K562 (cell line): ENCODE measurements at regions not wholly inside any gene's neighbourhood (a gene's known extent, or its start where the extent isn't known, plus 50 kb on each side); places are given as distances from the start of the nearest gene placed in this dataset.

Source experiments
- ATAC-seq: fragments of 200-7000 bp; cut with Tn5 transposase; 3 replicates; pipeline ENCODE4 v1.9.1; 2020; ENCODE audit warnings: moderate library complexity
- BruUV-seq: library from RNA; stranded (reverse); fragments of 400-500 nt; replicated peaks from 2 replicates; lab custom pipeline; 2021; lab: Mats Ljungman, UMichigan
- CTCF ChIA-PET: fragments of 300-600 bp; formaldehyde crosslinking; extraction: SDS; loops from one replicate; lab custom pipeline; 2021; ENCODE audit warnings: low intra/inter-chr PET ratio; lab: Yijun Ruan, JAX
- POLR2A ChIA-PET: fragments of 300-600, 350-650 bp; sonication (Branson Sonifier 250); formaldehyde crosslinking; extraction: SDS; loops from one replicate; lab custom pipeline; 2021; ENCODE audit warnings: antibody characterized with exemption, inconsistent platforms; lab: Yijun Ruan, JAX
- DNase-seq, 4 experiments: peaks; one replicate each; pipeline versions ENCODE4 v3.0.0 to v3.0.0-alpha.2; 2011 to 2018; ENCODE audit warnings: low spot score in 3 of 4, mixed read lengths in 3 of 4; ENCODE audit errors: extremely low read depth in 1 of 4
- FAIRE-seq: peaks from 2 replicates; lab custom pipeline; 2011; peaks lifted over from hg19 to GRCh38; lab: Jason Lieb, UNC
- H2AFZ ChIP-seq: 2 replicates; pipeline ENCODE4 v1.6.0; 2011; ENCODE audit warnings: low read depth, low read length, control low read depth, inconsistent platforms
- H3K27ac ChIP-seq: fragments of 200-600 bp; 3 replicates; pipeline ENCODE4 v1.8.0; 2011; ENCODE audit warnings: low read depth, mild to moderate bottlenecking, control low read depth, inconsistent platforms, low read length, moderate library complexity, mixed read lengths; ENCODE audit errors: extremely low read depth
- H3K27me3 ChIP-seq, 2 experiments: fragments of 300-600 bp in 1 of 2; 2 replicates in 1 of 2; 3 replicates in 1 of 2; pipeline versions ENCODE4 v1.6.0 to v1.8.0; 2011; ENCODE audit warnings: inconsistent platforms in 2 of 2, low read length in 2 of 2, mild to moderate bottlenecking in 1 of 2, mixed read lengths in 1 of 2, moderate library complexity in 1 of 2; ENCODE audit not compliant: control insufficient read depth in 2 of 2, insufficient read depth in 2 of 2
- H3K36me3 ChIP-seq: fragments of 300-600 bp; 3 replicates; pipeline ENCODE4 v1.8.0; 2011; ENCODE audit warnings: mild to moderate bottlenecking, low read length, inconsistent platforms; ENCODE audit not compliant: control insufficient read depth, insufficient read depth
- H3K4me1 ChIP-seq, 2 experiments: fragments of 200-600 bp in 1 of 2; replicated peaks in 1 of 2; 2 replicates in 1 of 2; 3 replicates in 1 of 2; pipeline versions ENCODE4 v1.5.1 to v1.8.0; 2011; ENCODE audit warnings: inconsistent platforms in 2 of 2, low read length in 2 of 2, mild to moderate bottlenecking in 1 of 2, mixed read lengths in 1 of 2, moderate library complexity in 1 of 2; ENCODE audit not compliant: control insufficient read depth in 2 of 2, insufficient read depth in 2 of 2
- H3K4me2 ChIP-seq: 2 replicates; pipeline ENCODE4 v1.6.1; 2011; ENCODE audit warnings: low read length, control low read depth, inconsistent platforms, mixed read lengths; ENCODE audit not compliant: insufficient read depth
- H3K4me3 ChIP-seq: fragments of 200-600 bp; sonication (generic), shearing (Covaris generic); 2 replicates; pipeline ENCODE4 v1.5.1; 2016; ENCODE audit warnings: control low read depth, inconsistent platforms
- H3K79me2 ChIP-seq: fragments of 200-600 bp; 3 replicates; pipeline ENCODE4 v1.8.0; 2011; ENCODE audit warnings: low read length, inconsistent platforms; ENCODE audit not compliant: control insufficient read depth, insufficient read depth
- H3K9ac ChIP-seq, 2 experiments: 2 replicates each; pipeline versions ENCODE4 v1.6.0 to v1.6.1; 2011; ENCODE audit warnings: low read depth in 2 of 2, low read length in 2 of 2, control low read depth in 1 of 2, inconsistent platforms in 1 of 2, mild to moderate bottlenecking in 1 of 2, mixed read lengths in 1 of 2; ENCODE audit not compliant: insufficient read depth in 1 of 2
- H3K9me1 ChIP-seq: one replicate; pipeline ENCODE4 v1.6.0; 2011; ENCODE audit warnings: inconsistent platforms, mild to moderate bottlenecking, low read length, moderate library complexity; ENCODE audit not compliant: control insufficient read depth, insufficient read depth
- H3K9me3 ChIP-seq: replicated peaks from 2 replicates; pipeline ENCODE4 v1.5.1; 2011; ENCODE audit warnings: low read depth, low read length, inconsistent platforms; ENCODE audit not compliant: control insufficient read depth, insufficient read depth
- H4K20me1 ChIP-seq: replicated peaks from 2 replicates; pipeline ENCODE4 v1.6.1; 2011; ENCODE audit warnings: low read length, inconsistent platforms, mixed read lengths; ENCODE audit not compliant: control insufficient read depth, insufficient read depth
- ATF3 ChIP-seq, 2 experiments: fragments of 450-650 bp in 1 of 2; sonication (generic) in 1 of 2; formaldehyde crosslinking in 1 of 2; IDR thresholded peaks in 1 of 2; conservative IDR thresholded peaks in 1 of 2; 2 replicates each; pipeline versions ENCODE4 v1.6.1 to v1.8.1; 2016 to 2023; ENCODE audit warnings: mild to moderate bottlenecking in 2 of 2, moderate library complexity in 2 of 2, inconsistent platforms in 1 of 2, missing genetic modification reagents in 1 of 2
- MAFG ChIP-seq: fragments of 450-650 bp; conservative IDR thresholded peaks from 2 replicates; pipeline ENCODE4 v1.6.1; 2016; ENCODE audit warnings: missing genetic modification characterization, missing compliant biosample characterization
- RBM22 ChIP-seq: fragments of 200-400 bp; formaldehyde crosslinking; IDR thresholded peaks from 2 replicates; pipeline ENCODE4 v1.6.1; 2018; ENCODE audit warnings: low read length, low read depth; ENCODE audit not compliant: poor library complexity, severe bottlenecking
- TFE3 ChIP-seq: fragments of 450-650 bp; formaldehyde crosslinking; IDR thresholded peaks from 2 replicates; pipeline ENCODE4 v1.4.0; 2020; ENCODE audit warnings: mild to moderate bottlenecking, mixed read lengths
- ZFP1 ChIP-seq: fragments of 450-650 bp; formaldehyde crosslinking; IDR thresholded peaks from 2 replicates; pipeline ENCODE4 v1.4.0; 2020; ENCODE audit warnings: mild to moderate bottlenecking, mixed read lengths
- ZNF316 ChIP-seq: fragments of 450-650 bp; IDR thresholded peaks from 2 replicates; pipeline ENCODE4 v1.6.1; 2016
- ZNF318 ChIP-seq, 2 experiments: fragments of 450-650 bp; IDR thresholded peaks; 2 replicates each; pipeline ENCODE4 v1.6.1; 2016; ENCODE audit warnings: mild to moderate bottlenecking in 2 of 2, borderline replicate concordance in 1 of 2, low read depth in 1 of 2, moderate library complexity in 1 of 2
- ZNF398 ChIP-seq: fragments of 250-450 bp; sonication (Bioruptor Pico); IDR thresholded peaks from 2 replicates; pipeline ENCODE4 v1.8.0; 2021; ENCODE audit warnings: moderate library complexity, mild to moderate bottlenecking, inconsistent platforms
- ZNF778 ChIP-seq: fragments of 450-650 bp; formaldehyde crosslinking; IDR thresholded peaks from 2 replicates; pipeline ENCODE4 v1.4.0; 2020; ENCODE audit warnings: mild to moderate bottlenecking, moderate library complexity
- WGBS: fragments of 100-300 bp; shearing (Covaris generic); methylation state at CpG from one replicate; pipeline ENCODE4 v1.1.6; 2016; ENCODE audit warnings: low coverage, mixed read lengths; ENCODE audit not compliant: insufficient coverage; ENCODE audit errors: missing lambda C conversion rate; 5-methylcytosine and 5-hydroxymethylcytosine counted together
- in situ Hi-C: fragments of 300-500 bp; cut with MboI; formaldehyde crosslinking; loops from 4 replicates; pipeline ENCODE4 v1.15.0; 2018; ENCODE audit warnings: inconsistent platforms, mixed read lengths
- intact Hi-C: fragments of 100-400 bp; cut with micrococcal nuclease; formaldehyde crosslinking; loops from 2 replicates; pipeline ENCODE4 v1.14.2; 2022

GRCh38 chr6:168968228-168968627, 285.4 kb downstream of the THBS2 start:
- no TSS peak for BruUV-seq
- TF ChIP-seq ZNF778 (no peak), ATF3 (IDR thresholded peaks at IDR 0.05) (peak; percentile 83), ATF3 (CRISPR knock-in tag; conservative IDR thresholded peaks at IDR 0.05) (no peak), ZNF318 (IDR thresholded peaks at IDR 0.05; ENCODE audit: borderline replicate concordance in 1 of 2, low read depth in 1 of 2) (0 out of 4 replicates have a peak, but pooled peaks of 1 of the 2 experiments have one; percentile 29), MAFG (tag) (peak; percentile 28; the same call in 1 of the 2 replicates), ZNF398 (CRISPR knock-in tag) (no peak), RBM22 (no peak), ZFP1 (CRISPR knock-in tag) (no peak), TFE3 (CRISPR knock-in tag) (peak; percentile 56), ZNF316 (peak; percentile 75)

More at GRCh38 chr6:168968228-168968627, 285.4 kb downstream of the THBS2 start:
- no peak overlapping the region for H3K4me3 ChIP-seq
- ChIA-PET POLR2A (no interaction called here), CTCF (no interaction called here)
- H3K9me3 ChIP-seq, result no peaks in the 10 kb centered on the region
- intact Hi-C loops (no loop called here), in situ Hi-C loops (no loop called here)
- H3K27me3 ChIP-seq, result 0 out of 5 replicates have a peak, but pooled peaks cover 0 to 3% of the 10 kb centered on the region in 2 experiments
- no peaks in the 10 kb centered on the region for H3K79me2 ChIP-seq
- no peaks in the 10 kb centered on the region for H3K36me3 ChIP-seq
- H2AFZ ChIP-seq, result no peak overlapping the region
- no peak overlapping the region for H3K9ac ChIP-seq
- WGBS, result 4% methylated on average over 10 of the region's 10 CpGs
- no peaks in the 10 kb centered on the region for H3K9me1 ChIP-seq
- ATAC-seq, result peak; percentile 62
- no peak for FAIRE-seq
- H3K27ac ChIP-seq, result no peak overlapping the region
- H4K20me1 ChIP-seq, result no peaks in the 10 kb centered on the region
- no peaks in the 10 kb centered on the region for H3K4me1 ChIP-seq
- H3K4me2 ChIP-seq, result no peak overlapping the region
- DNase-seq, result peak in 2 of 4 experiments; percentile 17
